OCI-LY3 (cell line): ENCODE measurements at regions not wholly inside any gene's neighbourhood (a gene's known extent, or its start where the extent isn't known, plus 50 kb on each side); places are given as distances from the start of the nearest gene placed in this dataset.

Source experiments
- H2AFZ ChIP-seq: fragments of 200-600, 300-600 bp; shearing (Covaris generic); 2 replicates; pipeline ENCODE4 v1.6.0; 2014; ENCODE audit warnings: antibody characterized with exemption, low read depth, low read length
- H3K27ac ChIP-seq: fragments of 200-600, 300-600 bp; sonication (generic); 2 replicates; pipeline ENCODE4 v1.5.1; 2014; ENCODE audit warnings: mild to moderate bottlenecking, low read length, moderate library complexity, mixed read lengths
- H3K27me3 ChIP-seq: fragments of 200-600, 300-600 bp; sonication (generic); 2 replicates; pipeline ENCODE4 v1.6.1; 2014; ENCODE audit warnings: low read depth, low read length, mixed read lengths
- H3K36me3 ChIP-seq: fragments of 200-600, 300-600 bp; sonication (generic); replicated peaks from 2 replicates; pipeline ENCODE3; 2014; ENCODE audit warnings: low read depth, low read length, mixed read lengths
- H3K4me1 ChIP-seq: fragments of 300-600, 200-600 bp; sonication (generic); 2 replicates; pipeline ENCODE4 v1.6.1; 2014; ENCODE audit warnings: low read length, mixed read lengths
- H3K4me2 ChIP-seq: fragments of 200-600, 300-600 bp; sonication (generic); 2 replicates; pipeline ENCODE4 v1.6.1; 2014; ENCODE audit warnings: low read length, mixed read lengths
- H3K4me3 ChIP-seq: fragments of 300-600, 200-600 bp; sonication (generic); 2 replicates; pipeline ENCODE4 v1.5.1; 2014; ENCODE audit warnings: antibody characterized with exemption, mild to moderate bottlenecking, low read length, moderate library complexity
- H3K79me2 ChIP-seq: fragments of 300-600, 200-600 bp; shearing (Covaris generic); 2 replicates; pipeline ENCODE4 v1.6.1; 2014; ENCODE audit warnings: mild to moderate bottlenecking, low read length, mixed read lengths
- H3K9ac ChIP-seq: fragments of 300-600, 200-600 bp; shearing (Covaris generic); 2 replicates; pipeline ENCODE4 v1.6.0; 2014; ENCODE audit warnings: mild to moderate bottlenecking, low read length, moderate library complexity
- H3K9me3 ChIP-seq: fragments of 200-600, 300-600 bp; shearing (Covaris generic); 2 replicates; pipeline ENCODE4 v1.6.1; 2014; ENCODE audit warnings: low read length, mixed read lengths; ENCODE audit not compliant: insufficient read depth
- H4K20me1 ChIP-seq: fragments of 200-600, 300-600 bp; sonication (generic); 2 replicates; pipeline ENCODE4 v1.6.1; 2016; ENCODE audit warnings: low read length, mixed read lengths; ENCODE audit not compliant: insufficient read depth
- EZH2phosphoT487 ChIP-seq: fragments of 200-600 bp; shearing (Covaris generic); IDR thresholded peaks from 2 replicates; pipeline ENCODE4 v1.6.1; 2018; ENCODE audit warnings: antibody characterized with exemption, mixed run types, low read depth
- TF ChIP-seq, protein P1 (sequence below): fragments of 200-600, 300-600 bp; sonication (generic); IDR thresholded peaks from 2 replicates; pipeline ENCODE4 v1.5.1; 2014; ENCODE audit warnings: antibody characterized with exemption, low read length, low read depth

DNA sequence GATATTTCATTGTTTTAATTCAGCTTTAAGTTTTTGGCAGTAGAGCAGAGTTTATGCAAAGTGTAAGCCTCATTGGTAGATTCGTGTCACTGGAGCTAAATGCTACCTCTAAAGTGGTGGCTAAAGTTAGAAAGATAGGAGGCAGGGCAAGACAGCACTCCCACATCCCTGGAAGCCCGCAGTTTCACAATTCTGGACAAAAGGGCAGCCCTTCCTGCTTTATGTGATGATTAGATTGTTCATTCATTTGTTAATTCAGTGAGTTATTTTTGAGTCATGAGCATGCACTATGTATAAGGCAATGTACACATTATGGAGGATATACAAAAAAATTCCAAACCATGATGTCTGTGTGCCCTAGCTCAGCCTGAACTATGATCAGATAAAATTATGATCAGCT lies 52.1 kb upstream of the EIF3M start:
- Histone ChIP-seq H3K27me3 (no peaks in the 10 kb centered on the region), H3K9ac (no peak overlapping the region), H2AFZ (peak overlapping the region; percentile 3; the same call in 1 of the 2 replicates), H3K79me2 (no peaks in the 10 kb centered on the region), H4K20me1 (no peaks in the 10 kb centered on the region), H3K4me3 (peak overlapping the region; percentile 77), H3K4me2 (peak overlapping the region; percentile 100), H3K27ac (no peak overlapping the region), H3K36me3 (no peaks in the 10 kb centered on the region), H3K4me1 (peaks cover 25% of the 10 kb centered on the region), H3K9me3 (no peaks in the 10 kb centered on the region)
- TF ChIP-seq, protein P1, sequence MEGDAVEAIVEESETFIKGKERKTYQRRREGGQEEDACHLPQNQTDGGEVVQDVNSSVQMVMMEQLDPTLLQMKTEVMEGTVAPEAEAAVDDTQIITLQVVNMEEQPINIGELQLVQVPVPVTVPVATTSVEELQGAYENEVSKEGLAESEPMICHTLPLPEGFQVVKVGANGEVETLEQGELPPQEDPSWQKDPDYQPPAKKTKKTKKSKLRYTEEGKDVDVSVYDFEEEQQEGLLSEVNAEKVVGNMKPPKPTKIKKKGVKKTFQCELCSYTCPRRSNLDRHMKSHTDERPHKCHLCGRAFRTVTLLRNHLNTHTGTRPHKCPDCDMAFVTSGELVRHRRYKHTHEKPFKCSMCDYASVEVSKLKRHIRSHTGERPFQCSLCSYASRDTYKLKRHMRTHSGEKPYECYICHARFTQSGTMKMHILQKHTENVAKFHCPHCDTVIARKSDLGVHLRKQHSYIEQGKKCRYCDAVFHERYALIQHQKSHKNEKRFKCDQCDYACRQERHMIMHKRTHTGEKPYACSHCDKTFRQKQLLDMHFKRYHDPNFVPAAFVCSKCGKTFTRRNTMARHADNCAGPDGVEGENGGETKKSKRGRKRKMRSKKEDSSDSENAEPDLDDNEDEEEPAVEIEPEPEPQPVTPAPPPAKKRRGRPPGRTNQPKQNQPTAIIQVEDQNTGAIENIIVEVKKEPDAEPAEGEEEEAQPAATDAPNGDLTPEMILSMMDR, result no peak
- no peak for TF ChIP-seq EZH2phosphoT487

DNA sequence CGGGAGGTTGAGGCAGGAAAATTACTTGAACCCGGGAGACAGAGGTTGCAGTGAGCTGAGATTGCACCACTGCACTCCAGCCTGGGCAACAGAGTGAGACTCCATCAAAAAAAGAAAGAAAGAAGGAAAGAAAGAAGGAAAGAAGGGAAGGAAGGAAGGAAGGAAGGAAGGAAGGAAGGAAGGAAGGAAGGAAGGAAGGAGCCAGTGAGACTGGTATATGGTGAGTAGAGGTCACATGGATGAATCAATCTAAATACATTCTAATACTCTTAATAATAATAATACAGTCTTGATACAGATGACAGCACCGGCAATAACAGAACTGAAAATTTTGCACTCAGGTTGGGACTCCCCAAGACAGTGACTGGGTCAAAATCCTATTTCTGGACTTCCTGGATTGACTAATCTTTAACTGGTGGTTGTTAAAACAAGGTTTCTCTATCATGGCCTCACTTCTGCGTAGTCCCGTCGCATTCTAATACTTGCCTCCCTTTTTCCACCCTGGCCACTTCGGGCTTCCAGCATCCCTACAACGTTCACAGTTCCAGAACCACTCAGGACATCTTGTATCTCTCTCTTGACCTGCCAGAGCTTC lies 53.5 kb upstream of the EIF3M start:
- H3K4me2 ChIP-seq, result peak overlapping the region; percentile 100
- peak overlapping the region; percentile 77 for H3K27ac ChIP-seq
- peaks cover 25% of the 10 kb centered on the region for H3K4me1 ChIP-seq
- no peaks in the 10 kb centered on the region for H3K79me2 ChIP-seq
- no peaks in the 10 kb centered on the region for H4K20me1 ChIP-seq
- peak overlapping the region; percentile 77 for H3K4me3 ChIP-seq
- no peak for TF ChIP-seq EZH2phosphoT487
- TF ChIP-seq, protein P1, result no peak
- H3K9me3 ChIP-seq, result no peaks in the 10 kb centered on the region
- peak overlapping the region; percentile 98 for H2AFZ ChIP-seq
- no peaks in the 10 kb centered on the region for H3K36me3 ChIP-seq
- H3K9ac ChIP-seq, result peak overlapping the region; percentile 76
- no peaks in the 10 kb centered on the region for H3K27me3 ChIP-seq

DNA sequence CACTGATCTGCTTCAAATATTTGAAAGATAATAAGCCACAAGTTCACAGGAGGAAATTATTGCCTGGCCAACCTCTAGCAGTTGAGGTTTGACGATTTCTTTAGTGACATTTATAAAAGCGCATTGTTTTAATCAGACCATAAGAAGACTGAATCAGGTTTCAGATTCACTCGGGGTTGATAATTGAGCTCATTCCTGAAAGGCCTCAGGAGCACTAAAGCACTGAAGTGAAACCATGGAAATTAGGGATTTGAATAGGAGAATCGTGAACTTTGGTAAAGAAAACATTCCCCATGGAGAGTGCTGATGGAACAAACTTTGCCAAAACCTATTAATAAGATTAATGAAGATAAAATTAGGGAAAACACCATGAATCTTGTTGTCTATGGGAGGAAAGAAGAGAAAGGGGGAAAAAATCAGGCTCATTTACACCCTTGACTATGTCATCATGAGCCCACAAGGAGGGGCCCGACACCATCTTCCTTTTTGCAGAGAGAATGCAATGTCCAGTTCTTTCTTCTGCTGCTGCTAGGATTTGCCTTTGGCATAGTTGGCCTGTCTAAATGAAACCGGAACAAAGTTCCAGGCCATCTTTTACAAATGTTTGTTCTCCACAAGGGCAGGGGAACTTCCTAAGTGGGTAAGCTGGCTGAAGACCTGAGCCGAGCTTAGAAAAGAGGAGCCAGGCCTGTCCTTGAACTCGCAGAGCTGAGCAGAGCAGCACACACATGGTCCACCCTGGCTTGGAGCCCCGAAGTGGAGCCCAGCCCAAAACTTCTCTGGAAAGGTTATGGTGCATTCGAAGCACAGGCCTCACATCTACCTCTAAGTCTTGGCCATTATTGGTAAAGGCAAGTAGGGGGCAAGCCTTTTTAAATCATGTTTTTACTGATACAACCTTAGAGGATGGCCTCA lies 56.1 kb upstream of the EIF3M start:
- H3K4me3 ChIP-seq, result no peak overlapping the region
- no peak overlapping the region for H2AFZ ChIP-seq
- no peak for TF ChIP-seq EZH2phosphoT487
- TF ChIP-seq, protein P1, result peak; percentile 19; the same call in 1 of the 2 replicates
- no peaks in the 10 kb centered on the region for H3K9me3 ChIP-seq
- H3K27ac ChIP-seq, result no peak overlapping the region
- H3K27me3 ChIP-seq, result no peaks in the 10 kb centered on the region
- H3K79me2 ChIP-seq, result no peaks in the 10 kb centered on the region
- no peak overlapping the region for H3K4me2 ChIP-seq
- peaks cover 25% of the 10 kb centered on the region for H3K4me1 ChIP-seq
- no peaks in the 10 kb centered on the region for H3K36me3 ChIP-seq
- H3K9ac ChIP-seq, result no peak overlapping the region
- H4K20me1 ChIP-seq, result no peaks in the 10 kb centered on the region

DNA sequence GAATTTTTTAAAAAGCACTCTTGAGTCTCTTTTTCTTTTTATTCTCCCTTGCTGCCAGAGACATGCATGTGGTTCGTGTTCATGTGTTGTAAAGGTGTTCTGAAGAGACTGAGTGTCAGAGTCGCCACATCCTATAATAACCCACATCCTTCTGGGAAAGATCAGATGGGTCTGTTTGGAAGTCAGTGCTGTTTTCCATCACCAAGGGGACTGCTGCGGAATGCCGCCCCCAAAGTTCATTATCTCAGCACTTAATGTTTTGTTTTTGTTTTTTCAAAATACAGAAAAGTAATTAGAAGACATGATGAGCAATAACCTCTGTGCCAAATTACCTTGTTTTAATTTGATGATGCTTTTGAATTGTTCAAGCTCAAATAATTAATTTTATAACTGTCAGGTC lies 56.9 kb upstream of the EIF3M start:
- Histone ChIP-seq H4K20me1 (no peaks in the 10 kb centered on the region), H3K4me2 (no peak overlapping the region), H3K27me3 (no peaks in the 10 kb centered on the region), H3K4me3 (no peak overlapping the region), H3K9ac (no peak overlapping the region), H2AFZ (no peak overlapping the region), H3K36me3 (no peaks in the 10 kb centered on the region), H3K9me3 (no peaks in the 10 kb centered on the region), H3K27ac (no peak overlapping the region), H3K4me1 (peaks cover 23% of the 10 kb centered on the region), H3K79me2 (no peaks in the 10 kb centered on the region)
- TF ChIP-seq, protein P1, result no peak
- no peak for TF ChIP-seq EZH2phosphoT487
